ENCODE measurements at regions not wholly inside any gene's neighbourhood (a gene's known extent, or its start where the extent isn't known, plus 50 kb on each side); places are given as distances from the start of the nearest gene placed in this dataset.

- TF ChIP-seq, protein P1, sequence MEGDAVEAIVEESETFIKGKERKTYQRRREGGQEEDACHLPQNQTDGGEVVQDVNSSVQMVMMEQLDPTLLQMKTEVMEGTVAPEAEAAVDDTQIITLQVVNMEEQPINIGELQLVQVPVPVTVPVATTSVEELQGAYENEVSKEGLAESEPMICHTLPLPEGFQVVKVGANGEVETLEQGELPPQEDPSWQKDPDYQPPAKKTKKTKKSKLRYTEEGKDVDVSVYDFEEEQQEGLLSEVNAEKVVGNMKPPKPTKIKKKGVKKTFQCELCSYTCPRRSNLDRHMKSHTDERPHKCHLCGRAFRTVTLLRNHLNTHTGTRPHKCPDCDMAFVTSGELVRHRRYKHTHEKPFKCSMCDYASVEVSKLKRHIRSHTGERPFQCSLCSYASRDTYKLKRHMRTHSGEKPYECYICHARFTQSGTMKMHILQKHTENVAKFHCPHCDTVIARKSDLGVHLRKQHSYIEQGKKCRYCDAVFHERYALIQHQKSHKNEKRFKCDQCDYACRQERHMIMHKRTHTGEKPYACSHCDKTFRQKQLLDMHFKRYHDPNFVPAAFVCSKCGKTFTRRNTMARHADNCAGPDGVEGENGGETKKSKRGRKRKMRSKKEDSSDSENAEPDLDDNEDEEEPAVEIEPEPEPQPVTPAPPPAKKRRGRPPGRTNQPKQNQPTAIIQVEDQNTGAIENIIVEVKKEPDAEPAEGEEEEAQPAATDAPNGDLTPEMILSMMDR (IDR thresholded peaks at IDR 0.05), result no peak
- TF ChIP-seq POLR2AphosphoS5 (IDR thresholded peaks at IDR 0.05), result no peak
These were observed 92.5 kb downstream of the PSMB1 start for GRCh38 chr6:170460641-170461040.
